WTC11 (cell line): ENCODE measurements at regions not wholly inside any gene's neighbourhood (a gene's known extent, or its start where the extent isn't known, plus 50 kb on each side); places are given as distances from the start of the nearest gene placed in this dataset.

Experiments
- ATF6 ChIP-seq: sonication (generic); formaldehyde crosslinking; IDR thresholded peaks from 2 replicates; pipeline ENCODE4 v1.8.1; 2023; ENCODE audit warnings: mild to moderate bottlenecking, missing genetic modification reagents
- NR1H2 ChIP-seq: sonication (generic); formaldehyde crosslinking; IDR thresholded peaks from 2 replicates; pipeline ENCODE4 v1.9.0; 2021; ENCODE audit warnings: mild to moderate bottlenecking, moderate library complexity, missing genetic modification reagents
- TF ChIP-seq, protein P1 (sequence below): fragments of 200-600 bp; IDR thresholded peaks from 2 replicates; pipeline ENCODE4 v1.8.0; 2022; ENCODE audit warnings: antibody characterized with exemption
- TF ChIP-seq, protein P2 (sequence below): sonication (generic); formaldehyde crosslinking; IDR thresholded peaks from 2 replicates; pipeline ENCODE4 v1.8.0; 2023; ENCODE audit warnings: missing genetic modification reagents, mild to moderate bottlenecking, borderline replicate concordance

DNA sequence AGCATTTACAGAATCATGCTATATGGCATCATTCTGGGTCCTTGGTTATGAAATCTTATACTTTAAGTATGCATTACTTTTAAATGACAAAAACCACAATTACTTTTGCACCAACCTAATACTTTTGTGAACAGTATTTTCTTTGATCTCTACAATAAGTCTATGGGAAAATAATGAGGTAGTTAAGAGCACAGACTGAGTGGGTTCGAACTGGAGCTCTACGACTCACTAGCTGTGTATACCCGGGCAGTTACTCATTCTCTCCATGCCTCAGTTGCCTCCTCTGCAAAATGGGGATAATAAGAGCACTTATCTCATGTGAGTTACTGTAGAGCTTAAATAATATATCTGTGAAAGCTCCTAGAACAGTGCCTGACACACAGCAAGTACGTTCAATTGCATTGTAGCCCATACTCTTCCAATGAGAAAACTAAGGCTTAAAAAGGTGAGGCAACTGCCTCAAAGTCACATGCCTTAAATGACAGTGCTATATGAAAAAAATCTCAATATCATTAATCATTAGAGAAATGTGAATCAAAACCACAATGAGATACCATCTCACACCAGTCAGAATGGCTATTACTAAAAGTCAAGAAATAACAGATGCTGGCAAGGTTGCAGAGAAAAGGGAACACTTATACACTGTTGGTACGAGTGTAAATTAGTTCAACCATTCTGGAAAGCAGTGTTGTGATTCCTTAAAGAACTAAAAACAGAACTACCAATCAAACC lies 151.5 kb downstream of the CHIC2 start:
- TF ChIP-seq ATF6 (CRISPR knock-in tag) (no peak), NR1H2 (no peak)
- TF ChIP-seq, protein P1, sequence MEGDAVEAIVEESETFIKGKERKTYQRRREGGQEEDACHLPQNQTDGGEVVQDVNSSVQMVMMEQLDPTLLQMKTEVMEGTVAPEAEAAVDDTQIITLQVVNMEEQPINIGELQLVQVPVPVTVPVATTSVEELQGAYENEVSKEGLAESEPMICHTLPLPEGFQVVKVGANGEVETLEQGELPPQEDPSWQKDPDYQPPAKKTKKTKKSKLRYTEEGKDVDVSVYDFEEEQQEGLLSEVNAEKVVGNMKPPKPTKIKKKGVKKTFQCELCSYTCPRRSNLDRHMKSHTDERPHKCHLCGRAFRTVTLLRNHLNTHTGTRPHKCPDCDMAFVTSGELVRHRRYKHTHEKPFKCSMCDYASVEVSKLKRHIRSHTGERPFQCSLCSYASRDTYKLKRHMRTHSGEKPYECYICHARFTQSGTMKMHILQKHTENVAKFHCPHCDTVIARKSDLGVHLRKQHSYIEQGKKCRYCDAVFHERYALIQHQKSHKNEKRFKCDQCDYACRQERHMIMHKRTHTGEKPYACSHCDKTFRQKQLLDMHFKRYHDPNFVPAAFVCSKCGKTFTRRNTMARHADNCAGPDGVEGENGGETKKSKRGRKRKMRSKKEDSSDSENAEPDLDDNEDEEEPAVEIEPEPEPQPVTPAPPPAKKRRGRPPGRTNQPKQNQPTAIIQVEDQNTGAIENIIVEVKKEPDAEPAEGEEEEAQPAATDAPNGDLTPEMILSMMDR = no peak
- TF ChIP-seq, protein P2, sequence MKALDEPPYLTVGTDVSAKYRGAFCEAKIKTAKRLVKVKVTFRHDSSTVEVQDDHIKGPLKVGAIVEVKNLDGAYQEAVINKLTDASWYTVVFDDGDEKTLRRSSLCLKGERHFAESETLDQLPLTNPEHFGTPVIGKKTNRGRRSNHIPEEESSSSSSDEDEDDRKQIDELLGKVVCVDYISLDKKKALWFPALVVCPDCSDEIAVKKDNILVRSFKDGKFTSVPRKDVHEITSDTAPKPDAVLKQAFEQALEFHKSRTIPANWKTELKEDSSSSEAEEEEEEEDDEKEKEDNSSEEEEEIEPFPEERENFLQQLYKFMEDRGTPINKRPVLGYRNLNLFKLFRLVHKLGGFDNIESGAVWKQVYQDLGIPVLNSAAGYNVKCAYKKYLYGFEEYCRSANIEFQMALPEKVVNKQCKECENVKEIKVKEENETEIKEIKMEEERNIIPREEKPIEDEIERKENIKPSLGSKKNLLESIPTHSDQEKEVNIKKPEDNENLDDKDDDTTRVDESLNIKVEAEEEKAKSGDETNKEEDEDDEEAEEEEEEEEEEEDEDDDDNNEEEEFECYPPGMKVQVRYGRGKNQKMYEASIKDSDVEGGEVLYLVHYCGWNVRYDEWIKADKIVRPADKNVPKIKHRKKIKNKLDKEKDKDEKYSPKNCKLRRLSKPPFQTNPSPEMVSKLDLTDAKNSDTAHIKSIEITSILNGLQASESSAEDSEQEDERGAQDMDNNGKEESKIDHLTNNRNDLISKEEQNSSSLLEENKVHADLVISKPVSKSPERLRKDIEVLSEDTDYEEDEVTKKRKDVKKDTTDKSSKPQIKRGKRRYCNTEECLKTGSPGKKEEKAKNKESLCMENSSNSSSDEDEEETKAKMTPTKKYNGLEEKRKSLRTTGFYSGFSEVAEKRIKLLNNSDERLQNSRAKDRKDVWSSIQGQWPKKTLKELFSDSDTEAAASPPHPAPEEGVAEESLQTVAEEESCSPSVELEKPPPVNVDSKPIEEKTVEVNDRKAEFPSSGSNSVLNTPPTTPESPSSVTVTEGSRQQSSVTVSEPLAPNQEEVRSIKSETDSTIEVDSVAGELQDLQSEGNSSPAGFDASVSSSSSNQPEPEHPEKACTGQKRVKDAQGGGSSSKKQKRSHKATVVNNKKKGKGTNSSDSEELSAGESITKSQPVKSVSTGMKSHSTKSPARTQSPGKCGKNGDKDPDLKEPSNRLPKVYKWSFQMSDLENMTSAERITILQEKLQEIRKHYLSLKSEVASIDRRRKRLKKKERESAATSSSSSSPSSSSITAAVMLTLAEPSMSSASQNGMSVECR = no peak
